ENCODE measurements at regions not wholly inside any gene's neighbourhood (a gene's known extent, or its start where the extent isn't known, plus 50 kb on each side); places are given as distances from the start of the nearest gene placed in this dataset.

GRCh38 chr1:56081173-56081572 is 498.2 kb downstream of the PLPP3 start:
- no peak overlapping the region for H3K27ac ChIP-seq
- no peak overlapping the region for H3K9ac ChIP-seq (ENCODE audit: insufficient read length)
- H3K36me3 ChIP-seq (ENCODE audit: insufficient read depth, low read length), result no peaks in the 10 kb centered on the region
- H3K9me3 ChIP-seq (ENCODE audit: low read depth, low read length), result no peaks in the 10 kb centered on the region
- H3K4me3 ChIP-seq, result no peak overlapping the region
- no peak for DNase-seq (ENCODE audit: low read depth, low spot score)
- TF ChIP-seq POLR2AphosphoS5 (IDR thresholded peaks at IDR 0.05; ENCODE audit: borderline replicate concordance, low read depth, low read length), result no peak
- no peak for TF ChIP-seq EZH2 (IDR thresholded peaks at IDR 0.05)
- no peak for TF ChIP-seq FOXP2 (optimal IDR thresholded peaks at IDR 0.05; ENCODE audit: control extremely low read depth, extremely low read length, insufficient read depth)

DNA sequence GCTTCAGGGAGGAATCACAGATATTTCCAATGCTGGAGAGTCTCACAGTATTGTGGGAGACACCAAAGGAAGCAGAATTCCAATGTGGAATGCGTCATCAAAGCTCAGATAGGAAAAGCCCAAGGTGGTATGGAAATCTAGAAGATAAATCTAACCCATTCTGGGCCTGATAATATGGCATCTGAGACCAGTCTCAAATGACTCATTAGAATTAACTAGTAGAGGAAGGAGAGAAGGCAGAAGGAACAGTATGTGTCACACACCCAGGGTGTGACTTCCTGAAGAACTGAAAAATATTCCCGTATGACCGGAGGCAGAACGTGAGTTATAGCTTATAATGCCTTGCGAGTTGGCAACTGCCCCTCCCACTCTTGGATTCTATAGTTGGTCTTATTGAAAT is 499.2 kb downstream of the PLPP3 start:
- Histone ChIP-seq H3K9ac (ENCODE audit: insufficient read length) (no peak overlapping the region), H3K27ac (no peak overlapping the region), H3K36me3 (ENCODE audit: insufficient read depth, low read length) (no peaks in the 10 kb centered on the region), H3K4me3 (no peak overlapping the region), H3K9me3 (ENCODE audit: low read depth, low read length) (no peaks in the 10 kb centered on the region)
- TF ChIP-seq POLR2AphosphoS5 (IDR thresholded peaks at IDR 0.05; ENCODE audit: borderline replicate concordance, low read depth, low read length) (no peak), EZH2 (IDR thresholded peaks at IDR 0.05) (no peak), FOXP2 (optimal IDR thresholded peaks at IDR 0.05; ENCODE audit: control extremely low read depth, extremely low read length, insufficient read depth) (no peak)
- no peak for DNase-seq (ENCODE audit: low read depth, low spot score)

- no peak overlapping the region for H3K27ac ChIP-seq
Observed at GRCh38 chr1:56079391-56079790, 500.0 kb downstream of the PLPP3 start.

GRCh38 chr1:56077206-56077605 is 502.2 kb downstream of the PLPP3 start:
- Histone ChIP-seq H3K9ac (ENCODE audit: insufficient read length) (no peak overlapping the region), H3K9me3 (ENCODE audit: low read depth, low read length) (no peaks in the 10 kb centered on the region), H3K27ac (no peak overlapping the region), H3K36me3 (ENCODE audit: insufficient read depth, low read length) (no peaks in the 10 kb centered on the region), H3K4me3 (no peak overlapping the region)
- no peak for DNase-seq (ENCODE audit: low read depth, low spot score)
- no peak for TF ChIP-seq EZH2 (IDR thresholded peaks at IDR 0.05)
- TF ChIP-seq FOXP2 (optimal IDR thresholded peaks at IDR 0.05; ENCODE audit: control extremely low read depth, extremely low read length, insufficient read depth), result no peak
- TF ChIP-seq POLR2AphosphoS5 (IDR thresholded peaks at IDR 0.05; ENCODE audit: borderline replicate concordance, low read depth, low read length), result no peak

More at GRCh38 chr1:56079391-56079790, 500.0 kb downstream of the PLPP3 start:
- no peak for DNase-seq (ENCODE audit: low read depth, low spot score)
- H3K36me3 ChIP-seq (ENCODE audit: insufficient read depth, low read length), result no peaks in the 10 kb centered on the region
- no peak overlapping the region for H3K4me3 ChIP-seq
- TF ChIP-seq FOXP2 (optimal IDR thresholded peaks at IDR 0.05; ENCODE audit: control extremely low read depth, extremely low read length, insufficient read depth) (no peak), POLR2AphosphoS5 (IDR thresholded peaks at IDR 0.05; ENCODE audit: borderline replicate concordance, low read depth, low read length) (no peak), EZH2 (IDR thresholded peaks at IDR 0.05) (no peak)
- no peak overlapping the region for H3K9ac ChIP-seq (ENCODE audit: insufficient read length)
- no peaks in the 10 kb centered on the region for H3K9me3 ChIP-seq (ENCODE audit: low read depth, low read length)

DNA sequence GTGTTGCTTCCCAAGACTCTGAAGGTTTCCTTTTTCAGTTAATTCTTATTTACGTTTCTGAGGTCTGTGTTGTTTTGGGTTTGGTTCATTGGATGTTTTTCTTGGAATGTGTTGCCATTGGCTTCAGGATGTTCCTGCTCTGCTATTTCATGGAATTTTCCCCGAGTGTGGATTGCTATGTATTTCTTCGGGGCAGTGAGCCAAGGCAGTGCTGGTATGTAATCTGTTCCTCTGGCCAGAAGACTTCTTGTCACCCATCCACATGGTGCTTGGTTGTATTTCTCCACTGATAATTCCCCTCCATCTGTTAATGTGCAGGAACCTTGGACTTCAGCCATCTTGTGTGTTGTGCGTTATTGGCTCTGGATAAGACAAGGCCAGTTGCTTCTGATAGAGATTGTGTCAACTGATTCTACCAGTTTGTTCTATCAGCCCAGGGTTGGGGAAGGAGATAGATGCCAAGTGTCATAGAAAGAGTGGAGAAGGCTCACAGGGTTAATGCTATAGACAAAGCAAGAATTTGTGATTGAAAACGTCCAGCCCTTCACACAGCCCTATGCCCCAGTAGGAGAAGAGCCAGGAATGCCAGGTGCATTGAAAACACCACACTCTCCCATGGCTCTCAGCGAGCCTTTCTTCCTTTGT is 505.2 kb downstream of the PLPP3 start:
- TF ChIP-seq POLR2AphosphoS5 (IDR thresholded peaks at IDR 0.05; ENCODE audit: borderline replicate concordance, low read depth, low read length), result no peak
- TF ChIP-seq EZH2 (IDR thresholded peaks at IDR 0.05), result no peak
- TF ChIP-seq FOXP2 (optimal IDR thresholded peaks at IDR 0.05; ENCODE audit: control extremely low read depth, extremely low read length, insufficient read depth), result no peak
- Histone ChIP-seq H3K4me3 (no peak overlapping the region), H3K9ac (ENCODE audit: insufficient read length) (no peak overlapping the region), H3K9me3 (ENCODE audit: low read depth, low read length) (no peaks in the 10 kb centered on the region), H3K27ac (no peak overlapping the region), H3K36me3 (ENCODE audit: insufficient read depth, low read length) (no peaks in the 10 kb centered on the region)
- DNase-seq (ENCODE audit: low read depth, low spot score), result no peak

- no peak for TF ChIP-seq FOXP2 (optimal IDR thresholded peaks at IDR 0.05; ENCODE audit: control extremely low read depth, extremely low read length, insufficient read depth)
- no peak for TF ChIP-seq POLR2AphosphoS5 (IDR thresholded peaks at IDR 0.05; ENCODE audit: borderline replicate concordance, low read depth, low read length)
- no peak for TF ChIP-seq EZH2 (IDR thresholded peaks at IDR 0.05)
Observed at GRCh38 chr1:56073614-56074006, 505.8 kb downstream of the PLPP3 start.

DNA sequence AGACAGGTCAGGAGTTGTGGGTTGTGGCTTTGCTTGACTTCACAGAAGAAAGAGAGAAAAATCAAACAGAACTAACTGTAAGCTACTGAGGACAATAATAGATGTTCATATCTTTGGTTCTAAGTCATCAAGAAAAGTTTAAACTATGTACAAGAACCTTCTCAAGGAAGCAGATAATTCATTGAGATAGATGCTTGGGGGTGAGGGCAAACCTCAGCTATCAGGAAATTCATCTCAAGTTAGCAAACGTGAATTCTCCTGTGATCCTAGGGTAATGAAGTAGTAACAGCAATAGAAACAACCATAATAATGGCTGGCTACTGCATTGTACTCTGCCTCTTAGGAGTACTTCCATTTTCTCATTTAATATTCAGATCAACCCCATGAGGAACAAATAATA is 506.2 kb downstream of the PLPP3 start:
- no peak overlapping the region for H3K27ac ChIP-seq
- H3K9me3 ChIP-seq (ENCODE audit: low read depth, low read length), result no peaks in the 10 kb centered on the region
- no peak overlapping the region for H3K9ac ChIP-seq (ENCODE audit: insufficient read length)
- H3K36me3 ChIP-seq (ENCODE audit: insufficient read depth, low read length), result no peaks in the 10 kb centered on the region
- DNase-seq (ENCODE audit: low read depth, low spot score), result no peak
- no peak overlapping the region for H3K4me3 ChIP-seq
- TF ChIP-seq POLR2AphosphoS5 (IDR thresholded peaks at IDR 0.05; ENCODE audit: borderline replicate concordance, low read depth, low read length), result no peak
- no peak for TF ChIP-seq FOXP2 (optimal IDR thresholded peaks at IDR 0.05; ENCODE audit: control extremely low read depth, extremely low read length, insufficient read depth)
- no peak for TF ChIP-seq EZH2 (IDR thresholded peaks at IDR 0.05)

More at GRCh38 chr1:56073614-56074006, 505.8 kb downstream of the PLPP3 start:
- Histone ChIP-seq H3K27ac (no peak overlapping the region), H3K9ac (ENCODE audit: insufficient read length) (no peak overlapping the region), H3K4me3 (no peak overlapping the region), H3K36me3 (ENCODE audit: insufficient read depth, low read length) (no peaks in the 10 kb centered on the region), H3K9me3 (ENCODE audit: low read depth, low read length) (no peaks in the 10 kb centered on the region)
- DNase-seq (ENCODE audit: low read depth, low spot score), result no peak

- Histone ChIP-seq H3K36me3 (ENCODE audit: insufficient read depth, low read length) (no peaks in the 10 kb centered on the region), H3K27ac (no peak overlapping the region), H3K9ac (ENCODE audit: insufficient read length) (no peak overlapping the region), H3K4me3 (no peak overlapping the region), H3K9me3 (ENCODE audit: low read depth, low read length) (no peaks in the 10 kb centered on the region)
- DNase-seq (ENCODE audit: low read depth, low spot score), result no peak
- TF ChIP-seq POLR2AphosphoS5 (IDR thresholded peaks at IDR 0.05; ENCODE audit: borderline replicate concordance, low read depth, low read length) (no peak), FOXP2 (optimal IDR thresholded peaks at IDR 0.05; ENCODE audit: control extremely low read depth, extremely low read length, insufficient read depth) (no peak), EZH2 (IDR thresholded peaks at IDR 0.05) (no peak)
Observed at GRCh38 chr1:56072310-56072709, 507.1 kb downstream of the PLPP3 start.

GRCh38 chr1:56071351-56071750 is 508.0 kb downstream of the PLPP3 start:
- Histone ChIP-seq H3K36me3 (ENCODE audit: insufficient read depth, low read length) (no peaks in the 10 kb centered on the region), H3K9ac (ENCODE audit: insufficient read length) (no peak overlapping the region), H3K27ac (no peak overlapping the region), H3K4me3 (no peak overlapping the region), H3K9me3 (ENCODE audit: low read depth, low read length) (no peaks in the 10 kb centered on the region)
- DNase-seq (ENCODE audit: low read depth, low spot score), result no peak
- TF ChIP-seq EZH2 (IDR thresholded peaks at IDR 0.05) (no peak), POLR2AphosphoS5 (IDR thresholded peaks at IDR 0.05; ENCODE audit: borderline replicate concordance, low read depth, low read length) (no peak), FOXP2 (optimal IDR thresholded peaks at IDR 0.05; ENCODE audit: control extremely low read depth, extremely low read length, insufficient read depth) (no peak)
